ENCODE measurements at regions not wholly inside any gene's neighbourhood (a gene's known extent, or its start where the extent isn't known, plus 50 kb on each side); places are given as distances from the start of the nearest gene placed in this dataset.

- DNase-seq (ENCODE audit: low read depth in 2 of 2), result no peak
These were observed 92.3 kb upstream of the BACE2 start for GRCh38 chr21:41075656-41076055.

DNA sequence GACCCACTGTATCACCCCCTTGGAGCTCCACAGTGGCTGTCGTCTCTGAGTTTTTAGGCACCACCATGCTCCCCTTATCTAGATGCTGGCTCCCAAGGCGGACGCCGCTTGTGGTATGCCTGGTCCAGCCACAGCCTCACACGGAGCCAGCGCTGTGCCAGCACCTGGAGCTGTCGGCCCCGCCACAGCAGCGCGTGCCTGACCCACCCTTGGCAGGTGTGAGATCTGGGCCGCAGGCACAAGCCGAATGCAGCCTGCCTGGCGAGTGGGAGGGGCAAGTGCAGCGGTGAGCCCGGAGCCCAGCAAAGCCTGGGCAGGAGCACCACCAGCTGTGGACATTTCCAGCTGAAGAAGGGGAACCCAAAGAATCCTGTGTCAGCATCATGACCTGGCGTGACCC is 91.9 kb upstream of the BACE2 start:
- DNase-seq (ENCODE audit: low read depth in 2 of 2), result no peak

- no peak for DNase-seq (ENCODE audit: low read depth in 2 of 2)
These were observed 88.8 kb upstream of the BACE2 start for GRCh38 chr21:41079159-41079558.

GRCh38 chr21:41080485-41081121 is 87.4 kb upstream of the BACE2 start:
- no peak for DNase-seq (ENCODE audit: low read depth in 2 of 2)

DNA sequence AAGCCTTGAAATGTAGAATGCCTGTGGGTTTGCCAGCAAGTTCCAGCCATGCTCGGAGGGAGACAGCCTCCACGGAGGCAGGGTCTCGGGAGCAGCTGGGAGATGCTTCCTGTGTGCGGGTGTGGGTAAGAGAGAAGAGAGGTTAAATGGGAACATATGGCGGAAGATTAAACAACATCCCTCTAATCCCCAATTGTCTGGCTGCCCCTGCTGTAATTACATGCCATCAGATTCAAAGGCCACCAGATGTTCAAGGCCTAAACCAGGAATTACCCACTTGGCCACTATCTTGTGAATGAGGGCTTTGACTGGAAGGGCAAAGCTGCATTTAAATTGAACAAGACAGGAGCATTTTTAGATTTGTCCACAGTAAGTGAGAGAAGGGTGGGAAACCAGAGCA is 81.4 kb upstream of the BACE2 start:
- DNase-seq (ENCODE audit: low read depth in 2 of 2), result no peak

DNA sequence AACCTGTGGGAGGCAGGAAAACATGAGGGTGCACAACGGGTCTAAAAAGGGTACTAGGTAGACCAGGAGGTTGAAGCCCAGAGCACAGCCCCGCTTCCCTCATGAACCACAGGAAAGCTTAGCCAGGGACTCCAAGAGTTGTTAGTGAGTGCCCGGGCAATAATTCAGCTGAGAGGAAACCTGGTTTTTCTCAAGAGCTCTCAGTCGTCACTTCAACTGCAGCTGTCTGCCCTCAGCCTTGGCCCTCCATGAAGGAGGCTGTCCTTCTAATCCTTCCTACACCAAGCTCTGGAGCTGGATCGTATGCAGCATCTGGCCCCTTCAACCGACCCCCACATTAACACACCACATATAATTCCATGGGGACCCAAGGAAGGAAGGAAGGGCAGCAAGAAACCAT is 77.0 kb upstream of the BACE2 start:
- no peak for DNase-seq (ENCODE audit: low read depth in 2 of 2)

DNA sequence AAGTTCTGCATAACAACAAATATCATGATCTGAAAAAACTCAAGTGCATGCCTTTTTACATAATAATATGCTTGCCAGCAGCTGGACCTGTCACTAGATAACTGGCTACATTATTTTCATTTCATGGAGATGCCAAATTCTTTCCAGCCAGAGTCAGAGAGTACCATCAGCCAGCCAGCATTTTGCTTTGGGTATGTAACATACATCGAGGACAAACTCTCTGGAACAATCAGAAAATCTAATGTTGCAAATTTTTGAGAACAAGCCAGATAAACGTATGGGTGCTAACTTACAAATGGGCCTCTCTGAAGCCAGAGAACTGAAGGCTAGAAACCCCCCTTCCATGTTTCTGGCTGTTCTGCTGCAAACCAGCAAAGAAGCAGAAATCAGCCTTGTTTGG is 76.3 kb upstream of the BACE2 start:
- DNase-seq (ENCODE audit: low read depth in 2 of 2), result no peak

- DNase-seq (ENCODE audit: low read depth in 2 of 2), result no peak
These were observed 75.6 kb upstream of the BACE2 start for GRCh38 chr21:41092312-41092711.

- no peak for DNase-seq (ENCODE audit: low read depth in 2 of 2)
These were observed 72.0 kb upstream of the BACE2 start for GRCh38 chr21:41095983-41096382.

DNA sequence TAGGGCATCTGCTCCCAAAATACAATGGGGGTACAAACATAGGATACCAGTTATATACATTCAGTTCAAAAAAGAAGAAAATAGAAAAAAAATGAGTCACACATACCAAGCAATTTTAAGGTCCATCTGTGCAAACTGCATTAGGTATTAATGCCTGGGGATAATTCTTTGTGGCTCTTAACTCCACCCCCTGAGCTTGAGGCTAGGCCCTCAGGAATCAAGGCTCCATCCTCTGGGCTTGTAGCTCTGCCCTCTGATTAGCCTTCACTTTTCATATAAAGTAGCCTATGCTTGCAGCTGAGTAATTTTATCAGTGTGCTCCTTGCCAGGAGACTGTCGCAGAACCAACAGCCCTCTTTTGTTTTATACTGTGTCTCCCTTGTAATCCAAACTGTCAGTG is 69.9 kb upstream of the BACE2 start:
- DNase-seq (ENCODE audit: low read depth in 2 of 2), result no peak

DNA sequence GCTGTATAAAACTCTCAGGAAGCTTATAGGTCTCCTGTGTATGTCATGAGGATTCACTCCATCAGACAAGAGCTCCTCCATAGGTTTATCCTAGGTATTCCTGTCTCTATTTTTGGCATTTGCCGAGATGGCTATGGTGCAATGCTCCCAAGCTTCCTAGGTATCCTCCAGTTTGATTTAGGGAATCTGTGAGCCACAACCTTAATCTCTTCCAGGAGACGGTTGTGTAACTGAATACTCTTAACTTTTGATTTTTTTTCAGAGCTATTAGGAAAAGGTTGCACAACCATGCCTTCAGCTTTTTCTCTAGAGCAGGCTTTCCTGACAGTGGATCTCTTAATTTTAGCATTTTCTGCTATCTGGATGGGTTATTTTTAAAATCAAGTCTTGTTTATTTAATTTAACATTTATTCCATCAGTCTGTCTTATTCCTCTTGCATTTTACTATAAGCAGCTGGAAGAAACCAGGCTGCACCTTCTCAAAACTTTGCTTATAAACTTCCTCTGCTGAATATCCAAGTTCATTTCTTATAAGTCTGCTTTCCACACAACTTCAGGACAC is 69.4 kb upstream of the BACE2 start:
- DNase-seq (ENCODE audit: low read depth in 2 of 2), result no peak

GRCh38 chr21:41100826-41101550 is 67.0 kb upstream of the BACE2 start:
- DNase-seq (ENCODE audit: low read depth in 2 of 2), result no peak

DNA sequence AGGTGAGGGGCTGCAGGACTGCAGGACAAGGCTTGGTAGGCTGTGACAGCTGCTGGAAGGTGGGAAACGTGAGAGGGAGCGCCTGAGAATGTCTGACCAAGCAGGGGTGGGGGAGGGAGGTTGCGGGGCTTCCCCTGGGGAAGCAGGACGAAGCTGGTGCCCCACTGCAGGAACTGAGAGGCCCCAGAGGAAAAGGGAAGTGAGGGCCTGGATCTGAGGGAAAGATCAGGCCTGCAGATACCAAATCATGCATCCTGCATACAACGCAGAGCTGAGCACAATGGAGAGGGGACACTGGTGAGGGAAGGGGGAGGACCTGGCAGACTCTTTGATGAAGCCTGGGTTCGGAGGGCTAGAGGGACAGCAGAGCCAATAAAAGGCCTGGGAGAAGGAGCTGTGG is 65.7 kb upstream of the BACE2 start:
- no peak for DNase-seq (ENCODE audit: low read depth in 2 of 2)

DNA sequence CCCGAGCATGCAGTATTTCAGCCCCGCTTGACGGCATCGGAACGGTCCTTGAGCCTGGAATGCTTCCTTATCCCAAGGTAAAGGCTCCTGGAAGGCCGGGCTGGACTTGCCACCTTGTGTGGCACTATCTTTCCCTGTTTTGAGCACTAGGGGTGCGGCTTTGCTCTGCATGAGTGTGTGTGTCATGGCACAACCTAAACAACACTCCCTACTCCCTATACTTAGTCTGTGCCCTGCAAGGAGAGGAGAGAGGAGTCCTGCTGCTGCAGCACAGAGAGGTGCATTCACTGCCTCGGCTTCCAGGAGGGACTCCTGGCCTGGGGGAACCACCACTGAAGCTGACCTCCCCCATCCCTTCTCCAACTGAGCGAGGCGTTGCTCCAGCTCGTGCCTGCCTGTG is 60.4 kb upstream of the BACE2 start:
- no peak for DNase-seq (ENCODE audit: low read depth in 2 of 2)

- DNase-seq (ENCODE audit: low read depth in 2 of 2), result no peak
These were observed 59.0 kb upstream of the BACE2 start for GRCh38 chr21:41108668-41109585.

- DNase-seq (ENCODE audit: low read depth in 2 of 2), result no peak
These were observed 57.8 kb upstream of the BACE2 start for GRCh38 chr21:41110161-41110560.

DNA sequence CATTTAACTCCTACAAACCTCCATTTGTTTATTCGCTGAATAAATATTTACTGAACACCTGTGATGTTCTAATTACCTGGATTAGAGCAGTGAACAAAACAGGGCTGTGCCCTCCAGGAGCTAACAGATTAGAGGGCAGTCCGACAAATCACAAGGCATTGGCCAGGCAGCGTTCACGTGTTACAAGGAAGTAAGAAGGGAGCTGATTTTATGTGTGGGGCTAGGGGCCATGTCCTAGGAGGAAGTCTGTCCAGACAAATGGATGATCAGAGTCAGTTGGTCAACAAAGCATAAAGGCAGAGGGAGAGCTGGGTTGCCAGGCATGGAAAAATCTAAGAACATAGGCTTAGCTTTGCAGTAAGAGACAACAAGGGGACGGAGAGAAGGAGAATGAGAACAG is 57.3 kb upstream of the BACE2 start:
- DNase-seq (ENCODE audit: low read depth in 2 of 2), result no peak

GRCh38 chr21:41111681-41112080 is 56.3 kb upstream of the BACE2 start:
- no peak for DNase-seq (ENCODE audit: low read depth in 2 of 2)

- DNase-seq (ENCODE audit: low read depth in 2 of 2), result no peak
These were observed 54.9 kb upstream of the BACE2 start for GRCh38 chr21:41112740-41113692.

GRCh38 chr21:41115851-41116250 is 52.1 kb upstream of the BACE2 start:
- no peak for DNase-seq (ENCODE audit: low read depth in 2 of 2)

Measured in stimulated activated CD4-positive, alpha-beta T cell treated with anti-CD3 and anti-CD28 coated beads, Interleukin-1b, Interleukin-23, amount 100 ng/mL, for 1 hour (primary cell).